Stomach (tissue), 8 donors: ENCODE measurements at regions not wholly inside any gene's neighbourhood (a gene's known extent, or its start where the extent isn't known, plus 50 kb on each side); places are given as distances from the start of the nearest gene placed in this dataset.

Source experiments
- DNase-seq, 2 donors: peaks; one replicate each; pipeline versions ENCODE4 v3.0.0 to v3.0.0-alpha.2; 2013 to 2019
- H3K27ac ChIP-seq, 5 donors: fragments of 200-600 bp in 4 of 5; sonication (generic) in 4 of 5; one replicate each; pipeline ENCODE4 v1.5.1; 2013 to 2019; ENCODE audit warnings: mild to moderate bottlenecking in 1 of 5, moderate library complexity in 1 of 5
- H3K27me3 ChIP-seq, 3 donors: fragments of 200-600 bp; sonication (generic); one replicate each; pipeline ENCODE4 v1.5.1; 2017 to 2019; ENCODE audit warnings: mixed run types in 1 of 3
- H3K36me3 ChIP-seq, 4 donors: fragments of 200-600 bp; sonication (generic); 1 replicate in 3 of 4; 2 replicates in 1 of 4; pipeline ENCODE4 v1.5.1; 2016 to 2019
- H3K4me1 ChIP-seq, 4 donors: fragments of 200-600 bp; sonication (generic); one replicate each; pipeline ENCODE4 v1.5.1; 2016 to 2019
- H3K4me3 ChIP-seq, 4 donors: fragments of 200-600 bp; sonication (generic) in 3 of 4; one replicate each; pipeline ENCODE4 v1.5.1; 2016 to 2019; ENCODE audit warnings: mild to moderate bottlenecking in 1 of 4
- H3K9me3 ChIP-seq, 4 donors: fragments of 200-600 bp; sonication (generic); one replicate each; pipeline ENCODE4 v1.5.1; 2016 to 2019
- EP300 ChIP-seq: sonication (generic); formaldehyde crosslinking; IDR thresholded peaks from one replicate; pipeline ENCODE4 v1.6.1; 2017; ENCODE audit warnings: antibody characterized with exemption
- POLR2A ChIP-seq, 4 donors: fragments of 450-650 bp; IDR thresholded peaks; one replicate each; pipeline ENCODE4 v1.6.1; 2016; ENCODE audit warnings: antibody characterized with exemption in 4 of 4, control low read depth in 2 of 4, mild to moderate bottlenecking in 1 of 4, moderate library complexity in 1 of 4
- POLR2AphosphoS5 ChIP-seq, 3 donors: sonication (generic); formaldehyde crosslinking; IDR thresholded peaks; one replicate each; pipeline ENCODE4 v1.6.1; 2016; ENCODE audit warnings: antibody characterized with exemption in 3 of 3
- WGBS, 5 donors: extraction: QIAGEN DNeasy Blood & Tissue Kit in 3 of 5; methylation state at CpG; one replicate each; pipeline versions ENCODE4 v1.1.5 to v1.1.7; 2013 to 2018; 5-methylcytosine and 5-hydroxymethylcytosine counted together
- intact Hi-C: fragments of 100-400 bp; cut with DNase I; formaldehyde crosslinking; loops from one replicate; pipeline ENCODE4 v1.15.1; 2023; ENCODE audit warnings: low total_unique reads
- TF ChIP-seq, protein P1 (sequence below), 7 experiments: fragments of 450-650 bp in 4 of 7; fragments of 200-600 bp in 3 of 7; sonication (generic) in 3 of 7; IDR thresholded peaks; one replicate each; pipeline ENCODE4 v1.5.1; 2016 to 2019; ENCODE audit warnings: antibody characterized with exemption in 7 of 7, control low read depth in 2 of 7, mild to moderate bottlenecking in 1 of 7
- donor health status: healthy with polysubstance abuse.
- donor health status: Bipolar disorder and iron deficiency.
- donor health status: healthy.

GRCh38 chr3:135896613-135897012 is 68.9 kb upstream of the PPP2R3A start:
- DNase-seq = no peak
- no peak overlapping the region for H3K27ac ChIP-seq
- WGBS, 5 donors = 73 to 93% (median 84%) methylated on average over 2 of the region's 2 CpGs
- no peaks in the 10 kb centered on the region for H3K36me3 ChIP-seq
- H3K27me3 ChIP-seq = no peaks in the 10 kb centered on the region
- no peak overlapping the region for H3K4me3 ChIP-seq
- intact Hi-C loops = no loop called here
- no peaks in the 10 kb centered on the region for H3K4me1 ChIP-seq
- TF ChIP-seq, protein P1, sequence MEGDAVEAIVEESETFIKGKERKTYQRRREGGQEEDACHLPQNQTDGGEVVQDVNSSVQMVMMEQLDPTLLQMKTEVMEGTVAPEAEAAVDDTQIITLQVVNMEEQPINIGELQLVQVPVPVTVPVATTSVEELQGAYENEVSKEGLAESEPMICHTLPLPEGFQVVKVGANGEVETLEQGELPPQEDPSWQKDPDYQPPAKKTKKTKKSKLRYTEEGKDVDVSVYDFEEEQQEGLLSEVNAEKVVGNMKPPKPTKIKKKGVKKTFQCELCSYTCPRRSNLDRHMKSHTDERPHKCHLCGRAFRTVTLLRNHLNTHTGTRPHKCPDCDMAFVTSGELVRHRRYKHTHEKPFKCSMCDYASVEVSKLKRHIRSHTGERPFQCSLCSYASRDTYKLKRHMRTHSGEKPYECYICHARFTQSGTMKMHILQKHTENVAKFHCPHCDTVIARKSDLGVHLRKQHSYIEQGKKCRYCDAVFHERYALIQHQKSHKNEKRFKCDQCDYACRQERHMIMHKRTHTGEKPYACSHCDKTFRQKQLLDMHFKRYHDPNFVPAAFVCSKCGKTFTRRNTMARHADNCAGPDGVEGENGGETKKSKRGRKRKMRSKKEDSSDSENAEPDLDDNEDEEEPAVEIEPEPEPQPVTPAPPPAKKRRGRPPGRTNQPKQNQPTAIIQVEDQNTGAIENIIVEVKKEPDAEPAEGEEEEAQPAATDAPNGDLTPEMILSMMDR (IDR thresholded peaks at IDR 0.05) = no peak
- no peak for TF ChIP-seq POLR2A (IDR thresholded peaks at IDR 0.05)
- no peak for TF ChIP-seq EP300
- no peak for TF ChIP-seq POLR2AphosphoS5 (IDR thresholded peaks at IDR 0.05)
- no peaks in the 10 kb centered on the region for H3K9me3 ChIP-seq

DNA sequence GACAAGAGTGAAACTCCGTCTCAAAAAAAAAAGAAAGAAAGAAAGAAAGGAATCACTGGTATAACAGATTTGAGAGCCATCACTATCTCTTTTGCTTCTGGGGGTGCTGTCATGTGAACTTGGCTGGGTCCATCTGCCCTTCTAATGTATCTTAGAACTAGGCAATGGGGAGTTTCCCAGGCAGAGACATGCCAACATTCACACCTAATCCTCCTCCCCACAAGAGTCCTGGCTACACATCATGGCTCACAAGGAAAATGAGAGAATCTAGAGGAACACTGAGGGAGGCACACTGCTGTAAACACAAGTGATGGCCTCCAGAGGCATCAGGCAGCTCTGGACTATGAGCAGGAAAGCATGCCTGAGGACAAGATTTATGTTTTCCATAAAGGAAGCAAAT is 67.8 kb upstream of the PPP2R3A start:
- Histone ChIP-seq H3K36me3 (no peaks in the 10 kb centered on the region), H3K4me3 (no peak overlapping the region), H3K27ac (no peak overlapping the region), H3K9me3 (no peaks in the 10 kb centered on the region), H3K27me3 (no peaks in the 10 kb centered on the region), H3K4me1 (no peaks in the 10 kb centered on the region)
- no peak for DNase-seq
- WGBS, 5 donors = 86 to 100% (median 89%) methylated on average over 1 of the region's 1 CpG
- intact Hi-C loops = no loop called here
- TF ChIP-seq POLR2AphosphoS5 (IDR thresholded peaks at IDR 0.05) (no peak), POLR2A (IDR thresholded peaks at IDR 0.05) (no peak), EP300 (no peak)
- TF ChIP-seq, protein P1 (IDR thresholded peaks at IDR 0.05) = no peak

DNA sequence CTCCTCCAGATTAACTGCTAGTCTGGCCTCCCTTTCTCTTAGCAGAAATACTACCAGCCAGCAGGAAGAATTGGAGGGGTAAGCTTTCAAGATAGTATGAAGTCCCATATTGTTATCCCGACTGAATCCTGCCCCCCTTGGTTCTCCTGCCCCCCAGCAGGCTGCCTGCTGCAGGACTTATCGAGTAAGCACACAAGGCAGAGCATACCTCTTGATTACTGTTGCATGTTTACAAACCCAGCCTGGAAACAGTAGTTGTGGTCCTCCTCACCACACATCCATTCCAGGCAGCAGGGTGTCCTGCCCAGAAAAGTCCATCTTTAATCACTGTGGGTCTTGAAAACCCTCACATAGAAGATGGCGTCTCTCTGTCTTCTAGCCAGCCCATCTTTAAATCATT is 66.8 kb upstream of the PPP2R3A start:
- peaks cover 0 to 4% (median 0%) of the 10 kb centered on the region in 3 donors for H3K27me3 ChIP-seq
- H3K4me3 ChIP-seq = no peak overlapping the region
- no peaks in the 10 kb centered on the region for H3K9me3 ChIP-seq
- WGBS, 5 donors = 56 to 73% (median 64%) methylated on average over 3 of the region's 3 CpGs
- no peaks in the 10 kb centered on the region for H3K36me3 ChIP-seq
- H3K27ac ChIP-seq = no peak overlapping the region
- intact Hi-C loops = no loop called here
- DNase-seq = no peak
- H3K4me1 ChIP-seq = no peaks in the 10 kb centered on the region
- TF ChIP-seq EP300 (no peak), POLR2AphosphoS5 (IDR thresholded peaks at IDR 0.05) (no peak), POLR2A (IDR thresholded peaks at IDR 0.05) (no peak)
- TF ChIP-seq, protein P1 (IDR thresholded peaks at IDR 0.05) = no peak

GRCh38 chr3:135905058-135905724 is 60.3 kb upstream of the PPP2R3A start:
- DNase-seq = peak in 1 of 2 donors; percentile 16

More at GRCh38 chr3:135905058-135905724, 60.3 kb upstream of the PPP2R3A start:
- 58 to 74% (median 64%) methylated on average over 5 of the region's 5 CpGs for WGBS, 5 donors
- no peak overlapping the region for H3K4me3 ChIP-seq
- no peaks in the 10 kb centered on the region for H3K36me3 ChIP-seq
- H3K27me3 ChIP-seq = peaks cover 0 to 4% (median 0%) of the 10 kb centered on the region in 3 donors
- intact Hi-C loops = no loop called here
- H3K27ac ChIP-seq = no peak overlapping the region
- no peaks in the 10 kb centered on the region for H3K9me3 ChIP-seq
- TF ChIP-seq POLR2AphosphoS5 (IDR thresholded peaks at IDR 0.05) = no peak
- TF ChIP-seq, protein P1 (IDR thresholded peaks at IDR 0.05) = peak in 1 of 7 experiments; percentile 8
- peaks cover 0 to 7% (median 3%) of the 10 kb centered on the region in 4 donors for H3K4me1 ChIP-seq
